ENCODE measurements at regions not wholly inside any gene's neighbourhood (a gene's known extent, or its start where the extent isn't known, plus 50 kb on each side); places are given as distances from the start of the nearest gene placed in this dataset.

GRCh38 chr5:175281257-175281656 lies 162.7 kb downstream of the DRD1 start:
- no peak for TF ChIP-seq POLR2A (IDR thresholded peaks at IDR 0.05)
- no peak for TF ChIP-seq CTCF (IDR thresholded peaks at IDR 0.05)
